VCaP (cell line): ENCODE measurements at regions not wholly inside any gene's neighbourhood (a gene's known extent, or its start where the extent isn't known, plus 50 kb on each side); places are given as distances from the start of the nearest gene placed in this dataset.

Experiments
- H3K27ac ChIP-seq: fragments of 450-650 bp; 2 replicates; pipeline ENCODE4 v1.5.1; 2017
- TF ChIP-seq, protein P1 (sequence below): fragments of 450-650 bp; conservative IDR thresholded peaks from 2 replicates; pipeline ENCODE4 v1.5.1; 2017; ENCODE audit warnings: mild to moderate bottlenecking, moderate library complexity

DNA sequence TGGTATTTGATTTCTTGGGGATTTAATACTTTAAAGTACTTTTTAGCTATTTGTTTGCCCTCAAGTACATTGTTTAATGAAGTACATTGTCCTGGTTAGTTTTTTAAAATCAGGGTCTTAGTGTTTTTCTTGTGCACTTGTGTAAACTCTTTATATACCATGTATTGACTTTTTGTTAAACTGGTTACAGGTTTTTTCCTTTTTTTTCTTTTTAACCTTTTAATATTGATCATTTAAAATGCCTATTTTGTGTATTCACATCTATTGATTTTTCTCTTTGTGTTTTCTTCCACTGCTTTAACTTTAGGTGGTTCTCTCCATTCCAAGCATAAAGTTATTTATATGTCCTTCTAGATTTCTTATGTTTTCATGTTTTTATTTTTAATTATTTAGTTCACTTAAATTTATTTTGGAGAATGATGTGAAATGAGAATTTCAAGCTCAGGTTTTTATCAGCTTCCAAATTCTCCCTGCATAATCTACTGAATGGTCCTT lies 84.5 kb upstream of the MYCN start:
- TF ChIP-seq, protein P1, sequence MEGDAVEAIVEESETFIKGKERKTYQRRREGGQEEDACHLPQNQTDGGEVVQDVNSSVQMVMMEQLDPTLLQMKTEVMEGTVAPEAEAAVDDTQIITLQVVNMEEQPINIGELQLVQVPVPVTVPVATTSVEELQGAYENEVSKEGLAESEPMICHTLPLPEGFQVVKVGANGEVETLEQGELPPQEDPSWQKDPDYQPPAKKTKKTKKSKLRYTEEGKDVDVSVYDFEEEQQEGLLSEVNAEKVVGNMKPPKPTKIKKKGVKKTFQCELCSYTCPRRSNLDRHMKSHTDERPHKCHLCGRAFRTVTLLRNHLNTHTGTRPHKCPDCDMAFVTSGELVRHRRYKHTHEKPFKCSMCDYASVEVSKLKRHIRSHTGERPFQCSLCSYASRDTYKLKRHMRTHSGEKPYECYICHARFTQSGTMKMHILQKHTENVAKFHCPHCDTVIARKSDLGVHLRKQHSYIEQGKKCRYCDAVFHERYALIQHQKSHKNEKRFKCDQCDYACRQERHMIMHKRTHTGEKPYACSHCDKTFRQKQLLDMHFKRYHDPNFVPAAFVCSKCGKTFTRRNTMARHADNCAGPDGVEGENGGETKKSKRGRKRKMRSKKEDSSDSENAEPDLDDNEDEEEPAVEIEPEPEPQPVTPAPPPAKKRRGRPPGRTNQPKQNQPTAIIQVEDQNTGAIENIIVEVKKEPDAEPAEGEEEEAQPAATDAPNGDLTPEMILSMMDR: no peak
- H3K27ac ChIP-seq: no peak overlapping the region

GRCh38 chr2:15856318-15856717 lies 84.0 kb upstream of the MYCN start:
- TF ChIP-seq, protein P1: no peak
- H3K27ac ChIP-seq: no peak overlapping the region

- no peak overlapping the region for H3K27ac ChIP-seq
- TF ChIP-seq, protein P1: no peak
These were observed 81.9 kb upstream of the MYCN start for GRCh38 chr2:15858466-15858865.

GRCh38 chr2:15860051-15860663 lies 80.2 kb upstream of the MYCN start:
- TF ChIP-seq, protein P1: no peak
- H3K27ac ChIP-seq: no peak overlapping the region

- H3K27ac ChIP-seq: no peak overlapping the region
- TF ChIP-seq, protein P1: no peak
These were observed 79.6 kb upstream of the MYCN start for GRCh38 chr2:15860760-15861159.

DNA sequence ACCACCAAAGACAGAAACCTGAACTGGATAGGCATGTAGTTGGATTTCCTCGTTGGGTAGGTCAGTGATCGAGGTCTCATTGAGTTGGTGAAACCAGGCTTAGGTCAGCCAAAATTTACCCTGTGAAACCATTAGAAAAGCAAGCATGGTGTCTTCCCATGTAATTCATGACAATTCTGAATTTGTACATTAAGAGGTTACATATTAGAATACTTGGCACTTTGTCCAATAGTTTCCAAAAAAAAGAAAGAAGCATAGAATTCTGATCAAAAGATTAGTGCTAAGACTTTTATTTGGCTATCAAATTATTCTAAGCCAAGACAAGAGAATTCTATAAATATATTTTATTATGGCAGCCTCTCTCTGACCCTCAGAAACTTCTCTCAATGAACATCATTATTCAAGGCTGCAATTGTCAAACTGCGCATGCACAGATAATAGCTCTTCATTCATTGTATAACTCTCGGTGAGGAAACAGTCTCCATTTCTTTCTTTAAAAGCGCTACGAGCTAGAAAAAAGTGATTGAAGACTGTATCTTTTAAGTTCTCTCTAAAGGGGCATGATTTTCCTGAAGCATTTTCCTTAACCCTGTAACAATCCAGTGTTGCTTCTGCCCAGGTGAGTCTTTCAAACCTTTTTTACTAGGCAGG lies 79.1 kb upstream of the MYCN start:
- TF ChIP-seq, protein P1: no peak
- H3K27ac ChIP-seq: no peak overlapping the region

DNA sequence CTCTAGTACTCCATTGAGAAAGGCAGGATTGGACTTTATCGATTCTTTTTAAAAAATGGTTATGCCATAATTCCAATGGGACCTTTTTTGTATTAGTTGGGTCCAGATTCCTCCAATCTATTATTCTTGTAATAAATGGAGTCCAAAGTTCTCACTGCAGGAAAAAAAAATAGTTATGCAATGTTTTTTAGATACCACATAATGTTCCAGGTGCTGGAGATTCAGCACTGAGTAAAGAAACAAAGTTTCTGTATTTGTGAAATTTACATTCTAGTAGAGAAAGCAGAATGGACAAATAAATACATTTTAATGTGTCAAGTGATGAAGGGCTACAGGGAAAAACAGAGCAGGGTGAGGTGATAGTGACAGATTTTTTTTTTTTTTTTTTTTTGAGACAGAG lies 78.5 kb upstream of the MYCN start:
- H3K27ac ChIP-seq: no peak overlapping the region
- TF ChIP-seq, protein P1: no peak
